Activated CD4-positive, CD25-positive, alpha-beta regulatory T cell treated with anti-CD3 and anti-CD28 coated beads, Interleukin-2, amount 50 U/mL, for 24 hours (primary cell): ENCODE measurements at regions not wholly inside any gene's neighbourhood (a gene's known extent, or its start where the extent isn't known, plus 50 kb on each side); places are given as distances from the start of the nearest gene placed in this dataset.

ENCODE experiments used
- ATAC-seq, 2 donors: fragments of 150-1000 bp; cut with Tn5 transposase; one replicate each; pipeline ENCODE4 v1.10.0; 2021; ENCODE audit warnings: mild to moderate bottlenecking in 1 of 2, moderate library complexity in 1 of 2

DNA sequence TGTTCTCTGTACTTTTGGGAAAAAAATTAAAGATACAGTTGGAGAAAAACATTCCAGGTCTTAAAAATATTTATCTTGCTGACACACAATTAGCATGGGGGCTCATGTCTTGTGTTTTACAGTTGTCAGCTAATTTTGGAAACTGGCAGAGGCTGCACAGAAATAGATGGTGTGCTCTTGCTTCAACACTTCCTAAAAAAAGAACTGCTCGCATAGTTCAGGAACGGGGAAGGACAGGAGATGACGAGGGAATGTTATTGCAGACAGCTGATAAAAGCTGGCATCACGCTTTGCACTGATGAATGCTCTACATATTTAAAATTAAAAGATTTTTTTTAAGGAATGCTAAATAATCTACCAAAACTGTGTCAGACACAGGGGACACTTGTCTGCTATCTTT lies 103.5 kb upstream of the CELF2 start:
- no peak for ATAC-seq

GRCh38 chr10:10915215-10915614 lies 102.5 kb upstream of the CELF2 start:
- peak in 1 of 2 donors; percentile 25 for ATAC-seq

DNA sequence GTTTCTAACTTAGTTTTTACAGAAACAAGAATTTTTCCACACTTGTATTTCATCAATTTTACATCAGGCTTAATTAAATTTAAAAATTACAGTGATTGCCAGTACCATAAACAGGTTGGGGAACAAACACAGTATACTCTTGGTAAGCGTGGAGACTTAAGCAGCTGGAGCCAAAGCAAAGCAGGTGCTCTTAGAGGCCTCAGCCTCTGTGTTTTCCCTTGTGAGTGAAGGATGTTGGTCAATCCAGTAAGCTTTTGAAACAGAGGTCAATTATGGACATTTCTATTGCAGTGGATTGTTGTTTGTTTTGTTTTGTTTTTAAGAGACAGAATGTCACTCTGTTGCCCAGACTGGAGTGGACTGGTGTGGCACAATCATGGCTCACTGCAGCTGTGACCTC lies 100.6 kb upstream of the CELF2 start:
- no peak for ATAC-seq

- no peak for ATAC-seq
Measured at GRCh38 chr10:10919976-10920375, 97.7 kb upstream of the CELF2 start.

DNA sequence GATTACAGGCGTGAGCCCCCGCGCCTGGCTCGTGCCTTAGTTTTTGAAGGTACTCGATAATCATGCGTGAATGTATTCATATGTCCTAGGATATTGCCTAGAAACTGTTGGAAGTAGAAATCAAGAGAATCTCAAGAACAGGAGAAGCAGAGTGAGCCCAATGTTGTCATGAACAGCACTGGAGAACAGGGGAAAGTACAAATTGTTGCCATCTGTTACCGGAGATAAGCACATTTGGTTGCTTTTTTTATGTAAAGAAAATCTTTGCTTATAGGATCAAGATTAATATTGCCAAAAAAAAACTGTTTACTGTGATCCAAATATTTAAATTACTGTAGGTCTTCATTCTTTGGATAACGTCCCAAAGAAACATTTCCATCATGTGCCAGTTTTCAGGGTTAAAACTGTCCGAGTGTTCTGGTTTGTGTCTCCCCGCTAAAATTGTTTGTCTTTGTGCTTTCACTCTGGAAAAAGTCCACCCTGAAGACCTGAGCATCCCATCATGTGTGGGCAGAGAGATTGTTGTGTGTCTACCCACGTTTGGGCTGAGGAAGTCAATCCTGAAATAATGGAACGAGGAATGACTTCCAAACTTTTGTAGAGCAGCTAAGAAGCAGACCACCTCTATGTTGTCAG lies 95.7 kb upstream of the CELF2 start:
- no peak for ATAC-seq

DNA sequence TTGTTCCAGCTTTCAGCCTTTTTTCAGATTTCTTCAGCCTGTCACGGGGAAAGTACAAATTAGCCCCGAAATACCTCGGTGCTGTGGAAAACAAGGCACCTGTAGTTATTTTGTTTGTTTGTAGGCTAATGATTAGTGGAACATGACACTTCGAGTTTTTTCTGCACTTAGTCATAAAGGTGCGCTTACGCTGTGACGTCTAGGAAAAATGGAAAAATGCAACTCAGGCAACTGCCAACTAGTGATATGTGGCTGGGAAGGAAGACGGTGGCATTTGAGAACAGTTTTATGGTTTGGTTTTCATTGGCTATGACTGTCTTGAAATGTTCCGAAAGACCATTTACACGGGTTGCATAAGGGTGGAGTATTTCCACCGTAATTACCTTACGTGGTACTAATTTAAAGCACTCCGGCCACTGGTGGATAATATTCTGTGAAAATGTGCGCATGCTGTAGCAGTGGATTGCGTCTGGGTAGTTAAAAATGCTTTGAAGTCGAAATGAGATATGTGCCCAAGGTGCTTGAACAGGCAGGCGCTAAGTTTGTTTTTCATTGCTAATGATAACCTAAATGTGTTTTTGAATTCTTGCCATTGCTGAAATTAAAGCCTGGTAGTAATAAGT lies 94.5 kb upstream of the CELF2 start:
- no peak for ATAC-seq

GRCh38 chr10:10925667-10926066 lies 92.0 kb upstream of the CELF2 start:
- no peak for ATAC-seq

- ATAC-seq = no peak
Measured at GRCh38 chr10:10927608-10928007, 90.1 kb upstream of the CELF2 start.

DNA sequence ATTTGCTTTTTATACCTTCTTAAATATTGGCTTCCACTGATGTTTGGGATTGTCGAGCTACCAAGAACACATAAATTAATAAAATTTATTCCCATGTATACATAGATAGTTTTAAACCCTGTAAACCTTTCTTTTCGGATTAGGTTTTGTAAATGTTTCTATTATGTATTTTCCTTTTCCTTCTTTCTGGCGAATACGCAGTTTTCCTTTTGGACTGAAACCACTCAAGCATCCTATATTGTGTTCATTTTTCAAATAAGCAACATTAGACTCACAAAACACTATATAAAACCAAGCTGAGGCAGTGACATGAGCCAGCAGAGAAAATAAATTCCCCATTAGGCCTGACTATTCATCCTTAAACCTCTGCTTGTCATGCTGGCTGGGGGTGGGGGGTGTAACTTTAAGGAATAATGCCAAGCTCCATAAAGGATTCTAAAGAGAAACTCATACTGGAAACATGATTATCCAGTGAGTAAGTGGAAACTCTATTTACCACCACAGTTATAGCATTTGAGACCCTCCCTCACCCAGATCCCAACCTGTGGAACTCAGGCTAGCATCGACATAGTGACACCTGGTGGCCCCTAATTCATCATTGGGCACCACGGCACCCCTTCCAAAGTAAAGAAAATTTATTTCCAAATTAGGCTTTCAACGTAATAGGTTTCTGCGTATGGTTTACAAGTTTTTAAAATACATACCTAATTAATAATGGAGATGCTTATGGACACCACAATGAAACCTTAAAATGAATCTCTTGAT lies 86.5 kb upstream of the CELF2 start:
- no peak for ATAC-seq

DNA sequence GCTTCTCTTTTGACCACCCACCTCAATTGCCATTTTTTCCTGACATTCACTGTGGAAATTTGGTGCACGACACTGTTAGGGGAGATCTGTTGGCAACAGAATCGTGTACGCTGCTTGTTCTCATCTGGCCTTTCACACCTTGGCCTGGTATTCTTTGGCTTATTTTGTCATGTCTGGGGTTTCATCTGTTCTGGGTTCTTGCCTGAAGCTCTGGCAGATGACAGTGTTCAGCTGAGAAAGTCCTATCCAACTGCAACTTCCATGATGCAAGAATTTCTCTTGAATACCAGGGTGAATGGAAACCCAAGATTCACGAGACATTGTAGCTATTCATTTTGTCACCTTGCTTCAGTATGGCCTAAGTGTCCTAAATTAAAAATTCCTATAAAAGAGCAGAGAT lies 82.6 kb upstream of the CELF2 start:
- no peak for ATAC-seq

- ATAC-seq = no peak
Measured at GRCh38 chr10:10938676-10939075, 79.0 kb upstream of the CELF2 start.

GRCh38 chr10:10941127-10941730 lies 76.4 kb upstream of the CELF2 start:
- ATAC-seq = no peak

DNA sequence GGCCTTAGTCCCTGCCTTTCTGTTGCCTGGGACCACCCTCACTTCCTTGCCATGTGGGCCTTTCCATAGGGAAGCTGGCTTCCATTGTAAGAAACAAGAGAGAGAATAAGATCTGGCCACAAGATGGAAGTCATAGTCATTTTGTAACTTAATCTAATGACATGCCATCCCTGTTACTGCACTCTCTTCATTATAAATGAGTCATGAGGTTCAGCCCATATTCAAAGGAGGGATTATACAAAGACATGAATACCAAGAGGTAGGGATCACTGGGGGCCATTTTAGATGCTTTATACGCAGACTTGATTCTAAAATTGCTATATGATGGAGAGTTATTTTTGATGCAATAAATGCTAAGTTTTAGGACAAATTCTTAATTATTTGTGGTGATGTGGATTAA lies 75.2 kb upstream of the CELF2 start:
- ATAC-seq = no peak

DNA sequence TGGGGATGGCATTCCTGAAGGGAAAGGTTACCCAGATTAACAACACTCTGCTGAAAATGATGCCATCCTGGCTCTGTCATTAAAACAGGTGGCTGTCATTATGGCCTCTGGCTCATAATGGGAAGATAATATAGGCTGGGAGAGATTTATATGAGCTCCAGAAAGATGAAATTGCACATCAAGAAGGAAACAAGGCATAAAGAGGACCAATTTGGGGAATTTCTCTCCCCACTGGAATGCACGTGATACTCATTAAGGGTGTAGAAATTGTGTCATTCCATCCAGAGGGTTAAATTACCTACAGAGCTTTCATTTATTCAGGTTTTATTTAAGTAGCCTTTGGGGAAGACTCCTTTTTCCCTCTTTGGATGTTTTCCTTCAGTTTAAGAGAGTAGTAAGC lies 71.6 kb upstream of the CELF2 start:
- no peak for ATAC-seq

DNA sequence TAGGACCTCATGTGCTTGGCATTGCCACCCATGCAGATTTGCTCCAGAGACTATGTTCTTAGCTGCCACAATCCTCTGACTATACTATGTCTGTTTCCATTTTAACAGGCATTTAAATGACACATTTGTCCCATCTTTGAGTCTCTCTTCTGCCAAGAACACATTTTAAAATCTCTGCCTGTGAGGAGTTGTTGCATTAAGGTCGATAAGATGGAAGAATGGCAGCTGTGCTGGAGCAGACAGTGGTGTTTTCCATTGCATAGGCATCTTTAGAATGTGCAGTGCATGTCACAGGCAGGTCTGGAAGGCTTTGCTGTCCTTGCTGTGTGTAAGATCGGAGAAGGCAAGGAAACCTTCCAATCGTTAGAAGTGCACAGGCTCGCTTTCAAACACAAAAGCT lies 70.9 kb upstream of the CELF2 start:
- no peak for ATAC-seq

GRCh38 chr10:10951675-10952074 lies 66.0 kb upstream of the CELF2 start:
- ATAC-seq = no peak

DNA sequence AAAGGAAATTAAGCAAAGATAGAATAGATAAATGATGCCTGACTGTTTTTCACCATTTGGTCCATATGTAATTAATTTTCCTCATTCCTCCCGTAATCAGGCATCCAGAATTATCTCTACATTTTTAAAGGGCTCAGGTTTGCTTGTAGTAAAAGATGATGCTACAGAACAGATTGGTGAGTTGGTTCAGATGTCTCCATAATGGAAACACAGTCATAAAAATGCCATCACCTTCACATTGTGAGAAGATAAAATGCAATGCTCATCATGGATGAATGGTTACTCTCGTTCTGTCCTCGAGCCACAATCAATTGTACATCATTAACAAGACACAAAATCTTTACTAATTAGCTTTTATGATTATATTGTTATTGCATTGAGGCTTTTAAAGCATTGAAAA lies 64.9 kb upstream of the CELF2 start:
- no peak for ATAC-seq

GRCh38 chr10:10956681-10957542 lies 60.8 kb upstream of the CELF2 start:
- no peak for ATAC-seq

- no peak for ATAC-seq
Measured at GRCh38 chr10:10958041-10958440, 59.6 kb upstream of the CELF2 start.

DNA sequence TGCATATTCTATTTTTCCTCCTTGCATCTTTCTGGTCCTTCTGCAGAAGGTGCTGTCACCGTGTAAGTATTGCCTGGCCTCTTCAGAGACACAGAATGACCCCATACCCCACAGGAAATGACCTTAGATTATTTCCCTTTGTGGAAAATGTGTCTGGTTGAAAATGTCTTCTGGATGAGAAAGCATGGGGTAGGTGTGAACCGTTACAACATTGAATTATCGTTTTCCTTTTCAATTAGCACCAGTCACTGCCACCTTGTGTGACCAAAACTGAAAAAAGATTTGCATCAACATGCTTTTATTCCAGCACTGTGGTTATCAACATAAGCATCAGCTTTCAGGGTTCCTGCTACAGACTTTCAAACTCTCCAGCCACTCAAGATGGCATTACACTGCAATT lies 58.0 kb upstream of the CELF2 start:
- ATAC-seq = no peak

DNA sequence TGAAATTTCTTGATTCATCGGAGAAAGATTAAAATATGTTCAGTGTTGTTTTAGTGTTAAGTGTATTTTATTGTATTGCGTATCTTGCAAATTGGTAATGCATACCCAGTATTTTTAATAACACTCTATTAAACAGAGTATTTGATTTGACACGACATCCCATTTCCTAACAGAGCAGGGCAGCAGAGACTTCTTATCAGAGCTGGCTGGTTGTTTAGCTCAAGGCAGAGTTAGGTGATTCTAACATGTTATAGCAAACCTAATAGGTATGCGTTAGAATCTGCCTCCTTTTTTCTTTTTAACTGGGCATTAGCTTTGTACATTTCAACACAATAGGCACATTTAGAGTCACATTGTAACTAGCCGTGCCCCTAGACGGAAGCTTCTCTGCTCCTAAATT lies 57.1 kb upstream of the CELF2 start:
- no peak for ATAC-seq

DNA sequence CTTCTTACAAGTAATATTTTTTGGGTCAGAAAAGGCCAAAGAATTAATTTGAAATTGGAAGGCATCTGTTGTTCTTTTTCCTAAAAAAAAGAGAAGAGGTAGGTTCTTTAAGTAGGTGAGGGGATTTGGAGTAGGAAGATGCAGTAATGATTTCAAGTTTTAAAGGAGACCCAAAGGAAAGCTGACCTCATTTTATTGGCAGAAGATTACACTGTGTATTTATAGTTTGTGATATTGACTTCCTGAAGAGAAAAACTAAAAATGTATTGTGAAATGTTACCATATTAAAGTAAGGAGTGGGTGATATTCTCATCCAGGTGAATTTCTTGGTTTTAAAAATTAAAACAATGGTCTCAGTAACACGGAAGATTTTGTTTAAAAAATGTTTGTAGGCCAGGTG lies 56.6 kb upstream of the CELF2 start:
- no peak for ATAC-seq

GRCh38 chr10:10967029-10967428 lies 50.6 kb upstream of the CELF2 start:
- ATAC-seq = no peak
